ENCODE measurements at regions not wholly inside any gene's neighbourhood (a gene's known extent, or its start where the extent isn't known, plus 50 kb on each side); places are given as distances from the start of the nearest gene placed in this dataset.

DNA sequence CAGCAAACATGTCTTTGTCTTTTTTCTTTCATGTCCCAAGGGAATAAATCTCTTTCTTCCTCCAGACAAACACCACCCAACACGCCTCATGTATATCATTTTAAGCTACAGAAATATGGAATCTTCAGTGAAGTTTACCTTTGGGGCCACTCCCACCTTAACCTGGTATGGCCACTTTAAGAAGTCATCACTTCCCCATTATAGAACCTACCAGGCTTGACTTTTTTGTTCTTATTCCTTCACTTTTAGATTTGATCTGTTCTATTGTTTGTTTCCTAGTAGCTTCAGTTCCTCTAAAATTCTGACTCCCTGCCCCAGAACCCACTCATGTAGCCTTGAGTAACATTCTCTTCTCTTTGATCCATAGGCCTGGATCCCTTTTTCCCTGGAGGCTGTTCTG, 226.3 kb downstream of the HLX start:
- DNase-seq (ENCODE audit: low read depth in 2 of 2) = no peak
- Histone ChIP-seq H3K27ac (ENCODE audit: insufficient read depth, low read length) (no peak overlapping the region), H2AFZ (ENCODE audit: low read length) (no peak overlapping the region), H3K27me3 (ENCODE audit: control insufficient read depth, insufficient read depth, low read length) (no peaks in the 10 kb centered on the region), H3K36me3 (ENCODE audit: control insufficient read depth, insufficient read depth, low read length) (no peaks in the 10 kb centered on the region), H3K4me1 (ENCODE audit: control insufficient read depth, extremely low read depth, insufficient read depth, low read length) (peaks cover 11% of the 10 kb centered on the region), H4K20me1 (ENCODE audit: control insufficient read depth, extremely low read depth, insufficient read depth, low read length) (no peaks in the 10 kb centered on the region), H3K4me2 (ENCODE audit: extremely low read depth, insufficient read depth, low read length) (no peak overlapping the region), H3K79me2 (ENCODE audit: control insufficient read depth, insufficient read depth, low read length) (no peaks in the 10 kb centered on the region), H3K4me3 (replicated peaks in 1 of 4; ENCODE audit: control extremely low read depth in 1 of 4, insufficient read depth in 1 of 4, low read depth in 3 of 4, low read length in 4 of 4) (no peak overlapping the region), H3K9me3 (ENCODE audit: control insufficient read depth, insufficient read depth, low read depth, low read length) (no peaks in the 10 kb centered on the region), H3K9ac (ENCODE audit: insufficient read depth, low read length) (no peak overlapping the region)
- no peak for TF ChIP-seq EZH2 (IDR thresholded peaks at IDR 0.05; ENCODE audit: low read length, missing control alignments)
- TF ChIP-seq, protein P1, sequence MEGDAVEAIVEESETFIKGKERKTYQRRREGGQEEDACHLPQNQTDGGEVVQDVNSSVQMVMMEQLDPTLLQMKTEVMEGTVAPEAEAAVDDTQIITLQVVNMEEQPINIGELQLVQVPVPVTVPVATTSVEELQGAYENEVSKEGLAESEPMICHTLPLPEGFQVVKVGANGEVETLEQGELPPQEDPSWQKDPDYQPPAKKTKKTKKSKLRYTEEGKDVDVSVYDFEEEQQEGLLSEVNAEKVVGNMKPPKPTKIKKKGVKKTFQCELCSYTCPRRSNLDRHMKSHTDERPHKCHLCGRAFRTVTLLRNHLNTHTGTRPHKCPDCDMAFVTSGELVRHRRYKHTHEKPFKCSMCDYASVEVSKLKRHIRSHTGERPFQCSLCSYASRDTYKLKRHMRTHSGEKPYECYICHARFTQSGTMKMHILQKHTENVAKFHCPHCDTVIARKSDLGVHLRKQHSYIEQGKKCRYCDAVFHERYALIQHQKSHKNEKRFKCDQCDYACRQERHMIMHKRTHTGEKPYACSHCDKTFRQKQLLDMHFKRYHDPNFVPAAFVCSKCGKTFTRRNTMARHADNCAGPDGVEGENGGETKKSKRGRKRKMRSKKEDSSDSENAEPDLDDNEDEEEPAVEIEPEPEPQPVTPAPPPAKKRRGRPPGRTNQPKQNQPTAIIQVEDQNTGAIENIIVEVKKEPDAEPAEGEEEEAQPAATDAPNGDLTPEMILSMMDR (conservative IDR thresholded peaks at IDR 0.05 in 1 of 2, IDR thresholded peaks at IDR 0.05 in 1 of 2; ENCODE audit: low read depth in 1 of 2, low read length in 2 of 2) = no peak

DNA sequence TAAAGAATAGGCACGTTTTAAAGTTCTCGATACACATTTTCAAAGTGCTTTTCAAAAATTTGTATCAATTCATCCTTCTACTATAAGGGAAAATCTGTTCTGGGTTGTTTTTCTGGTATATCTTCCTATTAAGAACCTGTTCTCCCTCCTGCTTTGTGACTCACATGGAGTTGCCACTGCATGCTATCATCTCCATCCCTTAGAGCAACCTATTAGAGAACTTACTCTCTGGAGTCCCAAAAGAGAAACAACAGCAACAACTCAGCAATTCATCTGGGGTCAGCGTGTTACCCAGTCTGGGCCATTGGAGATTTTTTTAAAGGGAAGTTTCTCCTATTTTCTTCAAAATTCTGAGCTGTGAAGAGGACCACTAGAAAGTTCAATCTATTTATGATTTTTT, 227.4 kb downstream of the HLX start:
- Histone ChIP-seq H3K79me2 (ENCODE audit: control insufficient read depth, insufficient read depth, low read length) (no peaks in the 10 kb centered on the region), H3K4me1 (ENCODE audit: control insufficient read depth, extremely low read depth, insufficient read depth, low read length) (peaks cover 2% of the 10 kb centered on the region), H3K4me2 (ENCODE audit: extremely low read depth, insufficient read depth, low read length) (no peak overlapping the region), H4K20me1 (ENCODE audit: control insufficient read depth, extremely low read depth, insufficient read depth, low read length) (no peaks in the 10 kb centered on the region), H3K9me3 (ENCODE audit: control insufficient read depth, insufficient read depth, low read depth, low read length) (no peaks in the 10 kb centered on the region), H3K27me3 (ENCODE audit: control insufficient read depth, insufficient read depth, low read length) (no peaks in the 10 kb centered on the region), H2AFZ (ENCODE audit: low read length) (no peak overlapping the region), H3K4me3 (replicated peaks in 1 of 4; ENCODE audit: control extremely low read depth in 1 of 4, insufficient read depth in 1 of 4, low read depth in 3 of 4, low read length in 4 of 4) (no peak overlapping the region), H3K36me3 (ENCODE audit: control insufficient read depth, insufficient read depth, low read length) (no peaks in the 10 kb centered on the region), H3K27ac (ENCODE audit: insufficient read depth, low read length) (no peak overlapping the region), H3K9ac (ENCODE audit: insufficient read depth, low read length) (no peak overlapping the region)
- DNase-seq (ENCODE audit: low read depth in 2 of 2) = no peak
- TF ChIP-seq, protein P1 (conservative IDR thresholded peaks at IDR 0.05 in 1 of 2, IDR thresholded peaks at IDR 0.05 in 1 of 2; ENCODE audit: low read depth in 1 of 2, low read length in 2 of 2) = no peak
- TF ChIP-seq EZH2 (IDR thresholded peaks at IDR 0.05; ENCODE audit: low read length, missing control alignments) = no peak

- no peaks in the 10 kb centered on the region for H3K36me3 ChIP-seq (ENCODE audit: control insufficient read depth, insufficient read depth, low read length)
- no peaks in the 10 kb centered on the region for H3K27me3 ChIP-seq (ENCODE audit: control insufficient read depth, insufficient read depth, low read length)
- H3K9me3 ChIP-seq (ENCODE audit: control insufficient read depth, insufficient read depth, low read depth, low read length) = no peaks in the 10 kb centered on the region
- TF ChIP-seq EZH2 (IDR thresholded peaks at IDR 0.05; ENCODE audit: low read length, missing control alignments) = no peak
- TF ChIP-seq, protein P1 (conservative IDR thresholded peaks at IDR 0.05 in 1 of 2, IDR thresholded peaks at IDR 0.05 in 1 of 2; ENCODE audit: low read depth in 1 of 2, low read length in 2 of 2) = no peak
- no peaks in the 10 kb centered on the region for H3K79me2 ChIP-seq (ENCODE audit: control insufficient read depth, insufficient read depth, low read length)
- no peaks in the 10 kb centered on the region for H3K4me1 ChIP-seq (ENCODE audit: control insufficient read depth, extremely low read depth, insufficient read depth, low read length)
- no peak for DNase-seq (ENCODE audit: low read depth in 2 of 2)
- H3K4me3 ChIP-seq (replicated peaks in 1 of 4; ENCODE audit: control extremely low read depth in 1 of 4, insufficient read depth in 1 of 4, low read depth in 3 of 4, low read length in 4 of 4) = no peak overlapping the region
- H3K9ac ChIP-seq (ENCODE audit: insufficient read depth, low read length) = no peak overlapping the region
- no peak overlapping the region for H3K27ac ChIP-seq (ENCODE audit: insufficient read depth, low read length)
- no peaks in the 10 kb centered on the region for H4K20me1 ChIP-seq (ENCODE audit: control insufficient read depth, extremely low read depth, insufficient read depth, low read length)
- H3K4me2 ChIP-seq (ENCODE audit: extremely low read depth, insufficient read depth, low read length) = no peak overlapping the region
- no peak overlapping the region for H2AFZ ChIP-seq (ENCODE audit: low read length)
These were observed 230.7 kb downstream of the HLX start for GRCh38 chr1:221109930-221110329.
